ENCODE measurements at regions not wholly inside any gene's neighbourhood (a gene's known extent, or its start where the extent isn't known, plus 50 kb on each side); places are given as distances from the start of the nearest gene placed in this dataset.

DNA sequence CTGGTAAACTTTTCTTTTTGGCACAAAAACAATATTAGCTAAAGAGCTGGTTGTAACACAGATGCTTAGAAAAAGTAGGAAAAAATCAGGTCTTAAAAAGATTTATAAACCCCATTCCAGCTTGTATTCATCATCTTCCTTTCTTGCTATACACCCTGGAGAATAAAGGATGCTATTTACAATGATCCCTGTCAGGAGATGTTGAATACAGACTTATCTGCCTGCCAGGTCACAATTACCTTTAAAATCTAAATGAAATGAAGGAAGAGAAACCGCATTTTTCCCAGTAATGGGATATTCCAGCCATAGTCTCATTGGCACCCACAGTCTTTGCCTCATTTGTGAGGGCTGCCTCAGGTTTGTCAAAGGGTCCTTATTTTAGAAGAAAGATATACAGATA is 394.1 kb upstream of the WWC1 start:
- no peak for DNase-seq (ENCODE audit: low read depth)
- TF ChIP-seq, protein P1, sequence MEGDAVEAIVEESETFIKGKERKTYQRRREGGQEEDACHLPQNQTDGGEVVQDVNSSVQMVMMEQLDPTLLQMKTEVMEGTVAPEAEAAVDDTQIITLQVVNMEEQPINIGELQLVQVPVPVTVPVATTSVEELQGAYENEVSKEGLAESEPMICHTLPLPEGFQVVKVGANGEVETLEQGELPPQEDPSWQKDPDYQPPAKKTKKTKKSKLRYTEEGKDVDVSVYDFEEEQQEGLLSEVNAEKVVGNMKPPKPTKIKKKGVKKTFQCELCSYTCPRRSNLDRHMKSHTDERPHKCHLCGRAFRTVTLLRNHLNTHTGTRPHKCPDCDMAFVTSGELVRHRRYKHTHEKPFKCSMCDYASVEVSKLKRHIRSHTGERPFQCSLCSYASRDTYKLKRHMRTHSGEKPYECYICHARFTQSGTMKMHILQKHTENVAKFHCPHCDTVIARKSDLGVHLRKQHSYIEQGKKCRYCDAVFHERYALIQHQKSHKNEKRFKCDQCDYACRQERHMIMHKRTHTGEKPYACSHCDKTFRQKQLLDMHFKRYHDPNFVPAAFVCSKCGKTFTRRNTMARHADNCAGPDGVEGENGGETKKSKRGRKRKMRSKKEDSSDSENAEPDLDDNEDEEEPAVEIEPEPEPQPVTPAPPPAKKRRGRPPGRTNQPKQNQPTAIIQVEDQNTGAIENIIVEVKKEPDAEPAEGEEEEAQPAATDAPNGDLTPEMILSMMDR (IDR thresholded peaks at IDR 0.05; ENCODE audit: low read depth, low read length, missing control alignments) = no peak
- in situ Hi-C loops (cut with HindIII; ENCODE audit: low sequenced_read_pairs) = no loop called here
- no peak overlapping the region for H3K4me3 ChIP-seq (ENCODE audit: low read depth, low read length)

DNA sequence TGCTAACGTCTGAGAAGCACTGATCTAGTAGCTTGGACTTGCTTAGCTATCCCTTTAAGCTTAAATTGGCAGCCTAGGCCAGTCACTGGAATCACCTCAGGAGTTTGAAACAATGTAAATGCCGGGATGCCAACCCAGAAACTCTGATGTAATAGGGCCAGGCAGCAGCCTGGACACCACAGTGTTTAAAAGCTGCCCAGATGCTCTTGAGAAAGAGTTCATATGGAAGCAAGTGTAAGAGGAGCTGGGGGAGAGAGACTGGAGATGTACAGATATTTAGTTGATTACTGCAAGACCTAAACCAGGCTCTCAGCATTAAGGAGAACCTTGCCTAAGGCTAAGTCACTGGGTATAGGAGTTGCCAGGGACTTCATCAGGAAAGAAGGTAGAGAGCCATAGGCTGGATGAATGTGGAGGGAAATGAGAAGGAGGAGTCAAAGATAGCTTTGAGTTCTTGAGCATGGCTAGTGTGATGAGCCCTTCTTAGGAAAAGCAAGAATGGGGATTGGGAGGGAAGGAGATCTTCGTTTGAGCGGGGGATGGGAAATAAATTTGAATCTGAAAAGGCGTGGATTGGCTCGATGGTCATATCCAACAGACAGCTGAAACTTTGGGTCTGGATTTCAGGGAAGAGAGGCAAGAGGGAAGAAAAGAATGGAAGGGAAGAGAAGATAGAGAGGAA is 392.9 kb upstream of the WWC1 start:
- no peak overlapping the region for H3K4me3 ChIP-seq (ENCODE audit: low read depth, low read length)
- in situ Hi-C loops (cut with HindIII; ENCODE audit: low sequenced_read_pairs) = no loop called here
- TF ChIP-seq, protein P1 (IDR thresholded peaks at IDR 0.05; ENCODE audit: low read depth, low read length, missing control alignments) = no peak
- DNase-seq (ENCODE audit: low read depth) = no peak

DNA sequence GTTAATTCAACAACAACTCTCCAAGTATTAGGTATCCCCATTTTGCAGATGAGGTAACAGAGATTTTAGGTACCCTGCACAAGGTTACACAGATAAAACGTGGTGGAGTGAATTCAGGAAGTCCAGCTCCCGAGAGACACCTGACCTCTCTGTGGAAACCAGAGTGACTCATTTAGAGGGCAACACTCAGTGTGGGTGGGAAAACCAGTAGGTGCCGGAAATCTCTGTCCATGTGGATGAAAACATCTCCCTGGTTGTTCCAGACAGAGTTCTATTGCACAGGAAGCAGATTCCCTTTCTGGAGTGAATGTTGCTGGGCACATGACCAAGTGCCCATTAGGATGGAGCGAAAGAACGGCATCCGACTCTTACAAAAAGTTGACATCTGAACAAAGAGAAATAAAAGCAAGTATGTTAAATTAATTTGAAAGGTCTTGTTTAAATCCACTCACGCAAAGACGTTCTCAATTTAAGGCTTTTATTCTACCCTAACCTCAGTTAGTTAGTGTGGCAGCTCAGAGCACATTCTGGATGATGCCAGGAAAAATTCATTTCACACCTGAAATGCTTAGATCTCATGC is 391.9 kb upstream of the WWC1 start:
- peak; percentile 43 for DNase-seq (ENCODE audit: low read depth)
- TF ChIP-seq, protein P1 (IDR thresholded peaks at IDR 0.05; ENCODE audit: low read depth, low read length, missing control alignments) = no peak

DNA sequence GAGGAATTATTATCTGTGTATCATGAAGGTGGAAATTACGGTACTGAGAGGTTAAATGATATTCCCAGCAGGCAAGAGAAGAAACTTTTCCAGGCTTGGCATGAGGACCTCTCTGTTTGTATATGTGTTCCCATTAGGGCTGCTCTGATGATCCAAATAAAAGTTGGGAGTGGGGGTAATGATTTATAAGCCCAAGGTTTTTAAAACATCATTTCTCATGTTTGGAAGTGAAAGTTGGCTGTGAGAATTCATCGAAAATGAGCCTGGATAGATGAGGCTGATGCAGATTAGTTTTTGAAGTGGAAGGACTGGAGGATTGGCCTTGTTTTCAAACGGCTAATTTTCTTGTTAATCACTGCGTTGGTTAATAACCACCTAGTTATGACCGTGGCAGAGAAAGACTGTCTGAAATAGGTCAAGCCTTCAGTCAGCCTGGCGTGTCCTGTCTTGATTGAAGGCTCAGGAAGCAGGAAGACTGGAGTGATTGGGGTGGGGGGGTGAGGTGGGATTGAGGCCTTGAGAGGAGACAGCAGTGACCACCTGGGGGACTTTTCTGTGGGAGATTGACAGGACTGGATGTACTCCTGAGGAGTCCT is 391.0 kb upstream of the WWC1 start:
- H3K4me3 ChIP-seq (ENCODE audit: low read depth, low read length) = no peak overlapping the region
- no peak for DNase-seq (ENCODE audit: low read depth)
- TF ChIP-seq, protein P1 (IDR thresholded peaks at IDR 0.05; ENCODE audit: low read depth, low read length, missing control alignments) = no peak
- in situ Hi-C loops (cut with HindIII; ENCODE audit: low sequenced_read_pairs) = no loop called here

More for the DNA sequence above, 391.9 kb upstream of the WWC1 start:
- H3K4me3 ChIP-seq (ENCODE audit: low read depth, low read length) = no peak overlapping the region
- in situ Hi-C loops (cut with HindIII; ENCODE audit: low sequenced_read_pairs) = no loop called here

DNA sequence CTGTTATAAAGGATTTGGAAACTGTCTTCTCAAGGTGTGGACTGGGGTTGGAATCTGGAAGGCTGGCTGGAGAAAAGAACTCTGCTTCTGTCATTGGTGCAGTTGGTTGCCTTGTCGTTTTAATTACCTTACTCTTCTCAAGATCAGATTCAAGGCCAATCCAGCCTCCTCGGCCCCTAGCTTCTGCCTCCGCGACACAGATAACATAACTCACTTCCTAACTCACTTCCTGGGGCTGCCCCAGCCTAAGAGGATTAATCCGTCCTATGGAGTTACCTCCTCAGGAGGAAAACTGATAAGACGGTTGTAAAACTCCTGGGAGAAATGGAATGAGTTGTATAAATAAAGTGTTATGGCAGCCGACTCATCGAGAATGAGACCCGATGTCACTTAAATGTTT is 389.1 kb upstream of the WWC1 start:
- DNase-seq (ENCODE audit: low read depth) = no peak
- TF ChIP-seq, protein P1 (IDR thresholded peaks at IDR 0.05; ENCODE audit: low read depth, low read length, missing control alignments) = no peak
- in situ Hi-C loops (cut with HindIII; ENCODE audit: low sequenced_read_pairs) = no loop called here
- H3K4me3 ChIP-seq (ENCODE audit: low read depth, low read length) = no peak overlapping the region

DNA sequence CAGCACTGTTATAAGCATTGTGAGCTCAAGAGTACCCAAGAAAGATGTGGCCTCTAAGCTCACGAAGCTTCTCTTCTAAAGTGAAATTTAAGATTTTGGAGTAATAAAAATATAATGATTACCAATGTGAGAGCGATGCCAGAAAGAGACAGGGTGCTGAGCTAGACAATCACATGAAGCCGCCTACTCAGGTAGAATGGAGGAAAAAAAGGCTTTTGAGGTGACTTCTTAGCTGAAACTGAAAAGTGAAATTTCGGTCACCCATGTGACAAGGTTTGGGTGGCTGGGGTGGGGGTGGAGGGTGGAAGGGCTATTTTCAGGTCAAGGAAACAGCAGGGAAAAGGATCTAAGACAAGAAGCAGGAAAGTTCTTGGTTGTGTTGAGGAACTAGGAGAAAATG is 388.2 kb upstream of the WWC1 start:
- in situ Hi-C loops (cut with HindIII; ENCODE audit: low sequenced_read_pairs) = no loop called here
- DNase-seq (ENCODE audit: low read depth) = no peak
- TF ChIP-seq, protein P1 (IDR thresholded peaks at IDR 0.05; ENCODE audit: low read depth, low read length, missing control alignments) = no peak
- no peak overlapping the region for H3K4me3 ChIP-seq (ENCODE audit: low read depth, low read length)

Measured in astrocyte of the cerebellum (primary cell).